A673 (cell line): ENCODE measurements at regions not wholly inside any gene's neighbourhood (a gene's known extent, or its start where the extent isn't known, plus 50 kb on each side); places are given as distances from the start of the nearest gene placed in this dataset.

Experiments used
- CTCF ChIP-seq: fragments of 300-800, 200-600 bp; sonication (generic); conservative IDR thresholded peaks from 2 replicates; pipeline ENCODE4 v1.5.1; 2017; ENCODE audit warnings: low read depth, mild to moderate bottlenecking, antibody characterized with exemption, low read length, moderate library complexity, mixed read lengths
- EZH2 ChIP-seq: fragments of 200-600 bp; sonication (generic); IDR thresholded peaks from 2 replicates; pipeline ENCODE4 v1.6.1; 2017; ENCODE audit warnings: borderline replicate concordance, low read depth, mild to moderate bottlenecking, mixed read lengths, antibody characterized with exemption, low read length; ENCODE audit not compliant: poor library complexity, severe bottlenecking

GRCh38 chr3:13177236-13177635 is 104.0 kb upstream of the IQSEC1 start:
- no peak for TF ChIP-seq CTCF
- no peak for TF ChIP-seq EZH2
